Epithelial cell of esophagus (primary cell): ENCODE measurements at regions not wholly inside any gene's neighbourhood (a gene's known extent, or its start where the extent isn't known, plus 50 kb on each side); places are given as distances from the start of the nearest gene placed in this dataset.

ENCODE experiments used
- DNase-seq: peaks from one replicate; pipeline ENCODE4 v3.0.0; 2010; ENCODE audit warnings: low read depth
- H3K4me3 ChIP-seq: 2 replicates; pipeline ENCODE4 v1.5.1; 2011; ENCODE audit warnings: mild to moderate bottlenecking, low read length, control low read depth
- CTCF ChIP-seq: IDR thresholded peaks from 2 replicates; pipeline ENCODE4 v1.5.1; 2011; ENCODE audit warnings: low read depth, mild to moderate bottlenecking, low read length, control low read depth, inconsistent platforms; ENCODE audit not compliant: insufficient read depth; ENCODE audit errors: missing control alignments

- no peak overlapping the region for H3K4me3 ChIP-seq
- TF ChIP-seq CTCF, result no peak
- DNase-seq, result no peak
Measured at GRCh38 chr4:86543560-86544309, 50.4 kb upstream of the PTPN13 start.

- no peak overlapping the region for H3K4me3 ChIP-seq
- no peak for DNase-seq
- TF ChIP-seq CTCF, result no peak
Measured at GRCh38 chr4:86544310-86544966, 49.7 kb upstream of the PTPN13 start.
